Vagina (tissue), 2 donors: ENCODE measurements at regions not wholly inside any gene's neighbourhood (a gene's known extent, or its start where the extent isn't known, plus 50 kb on each side); places are given as distances from the start of the nearest gene placed in this dataset.
"Not testable (repeated sequence)": the region's sequence is repeated elsewhere in the genome, so short reads cannot be mapped to it uniquely, and the experiment has no call there.

Experiments used
- CTCF ChIP-seq, 3 experiments: fragments of 450-650 bp in 2 of 3; fragments of 200-600 bp in 1 of 3; sonication (generic) in 1 of 3; IDR thresholded peaks; one replicate each; pipeline ENCODE4 v1.5.1; 2017 to 2019; ENCODE audit warnings: antibody characterized with exemption in 3 of 3, mild to moderate bottlenecking in 2 of 3, moderate library complexity in 2 of 3
- POLR2A ChIP-seq, 2 donors: fragments of 450-650 bp; IDR thresholded peaks; one replicate each; pipeline ENCODE4 v1.6.1; 2017; ENCODE audit warnings: antibody characterized with exemption in 2 of 2, mild to moderate bottlenecking in 2 of 2, moderate library complexity in 2 of 2
- POLR2AphosphoS5 ChIP-seq, 2 donors: sonication (generic); formaldehyde crosslinking; IDR thresholded peaks; one replicate each; pipeline ENCODE4 v1.9.0; 2017; ENCODE audit warnings: antibody characterized with exemption in 2 of 2, mild to moderate bottlenecking in 2 of 2, low read depth in 1 of 2; ENCODE audit not compliant: insufficient read depth in 1 of 2

GRCh38 chr22:11625711-11626421 is 3902.1 kb upstream of the OR11H1 start:
- TF ChIP-seq CTCF (IDR thresholded peaks at IDR 0.05); POLR2AphosphoS5 (IDR thresholded peaks at IDR 0.05; ENCODE audit: insufficient read depth in 1 of 2, low read depth in 1 of 2); POLR2A (IDR thresholded peaks at IDR 0.05): not testable (repeated sequence)
